Kidney glomerular epithelial cell (primary cell): ENCODE measurements at regions not wholly inside any gene's neighbourhood (a gene's known extent, or its start where the extent isn't known, plus 50 kb on each side); places are given as distances from the start of the nearest gene placed in this dataset.

Source experiments
- DNase-seq: peaks from one replicate; lab custom pipeline; 2025; lab: John Stamatoyannopoulos, UW

DNA sequence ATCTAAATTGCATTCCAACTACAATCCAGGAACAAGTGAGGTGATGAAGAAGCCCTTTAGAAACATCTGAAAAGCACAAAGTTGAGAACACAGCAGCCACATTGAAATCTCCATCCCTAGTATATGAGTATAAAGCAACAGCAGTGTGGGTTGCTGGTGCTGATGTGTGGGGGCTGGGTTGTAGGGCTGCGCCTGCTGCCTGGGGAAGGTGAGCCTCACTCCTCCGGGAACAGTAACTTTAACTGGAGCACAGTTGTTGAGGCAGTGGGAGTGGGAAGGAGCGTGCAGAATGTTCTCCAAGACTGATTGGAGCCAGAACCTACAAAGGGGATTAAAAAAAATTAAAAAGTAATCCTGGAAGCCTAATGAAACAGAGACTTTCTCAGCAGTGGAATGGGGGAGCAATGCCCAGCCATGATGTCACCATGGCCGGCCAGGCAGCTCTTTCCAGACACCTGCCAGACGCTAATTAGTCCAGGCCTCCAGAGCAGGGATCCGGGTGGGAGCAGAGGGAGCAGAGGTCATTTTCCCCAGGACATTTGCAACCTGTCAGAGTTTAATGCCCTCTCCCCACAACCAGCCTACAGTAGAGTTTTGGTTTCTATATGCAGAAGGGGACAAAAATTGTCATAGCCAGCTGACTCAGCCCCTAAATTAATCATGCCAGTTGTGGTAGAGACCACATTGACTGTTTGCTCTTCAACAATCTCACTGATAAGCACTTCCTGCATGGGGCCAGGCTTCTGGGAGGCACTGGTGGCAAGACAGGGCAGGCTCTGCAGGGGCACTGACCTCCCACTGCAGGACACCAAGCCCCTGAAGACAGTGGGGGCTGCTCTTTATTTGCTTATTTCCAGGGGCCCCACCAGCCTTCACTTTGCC, 133.0 kb upstream of the ZNF32 start:
- no peak for DNase-seq

DNA sequence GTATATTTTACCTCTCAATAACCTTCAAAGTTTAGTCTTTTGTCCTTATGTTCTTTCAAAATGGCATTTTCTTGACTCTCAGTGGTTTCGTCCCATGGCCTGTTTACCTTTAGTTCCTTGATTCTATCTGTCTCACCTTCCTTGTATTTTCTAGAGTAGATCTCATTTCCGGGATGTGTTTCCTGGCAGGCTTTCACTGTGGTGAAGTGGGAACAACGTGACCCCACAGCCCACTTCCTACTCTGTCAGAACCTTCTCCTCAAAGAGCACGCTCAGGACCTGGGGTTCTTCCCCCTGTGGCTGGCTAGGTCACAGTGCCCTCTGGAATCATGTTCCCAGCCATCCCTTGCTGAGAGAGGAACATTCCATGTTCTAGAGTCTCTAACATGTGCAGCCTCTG, 129.9 kb upstream of the ZNF32 start:
- no peak for DNase-seq

DNA sequence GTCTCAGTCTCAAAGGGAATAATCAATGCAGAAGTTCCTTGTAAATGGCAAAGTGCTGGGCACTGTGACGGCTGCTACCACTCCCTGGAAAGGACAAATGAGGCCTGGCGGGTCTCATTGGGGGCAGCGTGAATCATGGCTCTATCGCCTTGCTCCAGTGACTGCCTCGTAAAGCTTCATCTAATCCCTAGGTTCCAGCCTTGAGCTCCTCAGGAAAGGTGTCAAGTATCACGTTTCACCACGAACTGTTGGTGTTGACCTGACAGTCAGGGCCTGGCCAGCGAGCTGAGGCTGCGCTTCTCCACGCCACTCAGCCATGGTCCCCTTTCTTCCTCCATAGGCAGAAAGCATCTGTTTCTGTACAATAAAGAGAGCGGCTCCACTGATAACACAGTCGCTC, 126.7 kb upstream of the ZNF32 start:
- DNase-seq = no peak

DNA sequence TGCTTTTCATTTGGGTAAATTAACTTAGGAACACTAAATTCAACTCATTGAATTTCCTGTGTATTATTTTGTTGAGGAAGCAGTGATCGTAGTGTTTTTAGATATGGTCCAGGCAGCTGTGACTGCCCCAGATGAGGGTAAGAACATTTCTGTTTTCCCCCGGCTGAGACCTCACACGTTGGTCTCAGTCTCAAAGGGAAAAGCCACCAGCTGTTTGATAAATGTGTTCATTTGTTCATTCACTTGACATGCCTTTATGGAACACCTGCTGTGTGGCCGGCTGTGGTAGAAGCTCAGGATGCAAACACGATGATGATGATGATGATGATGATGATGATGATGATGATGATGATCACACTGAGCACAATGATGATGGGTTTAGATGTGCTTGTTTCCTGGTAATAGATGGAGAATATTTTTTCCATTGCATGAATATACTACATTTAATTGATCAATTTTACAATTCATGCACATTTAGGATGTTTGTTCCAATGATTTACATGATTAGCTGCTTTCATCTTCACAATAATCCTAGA, 125.6 kb upstream of the ZNF32 start:
- no peak for DNase-seq

DNA sequence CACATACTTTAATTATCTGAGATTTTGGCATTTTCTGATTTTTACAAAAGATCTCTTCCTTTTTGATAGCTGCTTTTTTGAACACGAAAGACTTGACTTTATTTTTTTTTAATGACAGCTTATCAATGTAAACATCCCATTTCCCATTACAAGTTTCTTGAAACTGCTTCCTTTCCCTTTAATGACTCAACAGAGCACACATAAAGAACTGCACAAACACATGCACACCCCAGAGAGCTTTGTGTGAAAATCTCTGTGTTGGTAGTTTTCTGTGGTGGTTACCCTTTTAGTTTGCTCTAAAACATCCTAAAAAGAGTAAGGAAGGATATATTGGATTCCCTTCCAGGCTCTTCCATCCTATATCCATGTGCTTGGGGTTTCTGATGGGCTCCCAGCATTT, 125.1 kb upstream of the ZNF32 start:
- no peak for DNase-seq

DNA sequence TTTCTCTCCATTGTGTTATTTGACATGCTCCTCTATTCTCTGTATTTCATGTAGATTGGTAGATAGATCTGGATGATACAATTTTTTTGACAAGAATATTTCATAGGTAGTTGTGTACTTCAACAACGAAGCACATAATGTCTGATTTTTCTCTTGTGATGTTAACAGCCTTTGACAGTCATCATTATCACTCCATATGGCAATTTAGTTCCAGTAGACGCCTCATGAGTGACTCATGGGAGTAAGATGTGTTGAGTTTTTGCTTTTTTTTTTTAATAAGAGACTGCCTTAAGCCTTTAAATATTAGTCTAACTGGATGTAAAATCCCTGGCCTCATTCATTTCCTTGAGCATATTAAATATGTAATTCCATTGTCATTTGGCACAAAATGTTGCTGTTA, 123.5 kb upstream of the ZNF32 start:
- DNase-seq = no peak

DNA sequence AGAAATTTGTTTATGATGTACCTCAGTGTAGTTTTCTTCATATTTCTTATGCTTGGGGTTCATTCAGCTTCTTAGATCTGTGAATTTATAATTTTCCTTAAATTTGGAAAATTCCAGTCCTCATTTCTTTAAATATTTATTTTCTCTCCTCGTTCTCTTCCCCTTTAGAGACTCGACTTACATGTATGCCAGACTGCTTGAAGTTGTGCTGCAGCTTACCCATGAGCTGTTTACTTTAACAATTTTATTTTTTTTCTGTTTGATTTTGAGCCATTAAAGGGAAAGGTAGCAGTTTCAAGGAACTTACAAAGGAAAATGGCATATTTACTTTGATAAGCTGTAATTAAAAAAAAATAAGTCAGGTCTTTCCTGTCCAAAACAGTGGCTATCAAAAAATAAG, 123.0 kb upstream of the ZNF32 start:
- DNase-seq = no peak

DNA sequence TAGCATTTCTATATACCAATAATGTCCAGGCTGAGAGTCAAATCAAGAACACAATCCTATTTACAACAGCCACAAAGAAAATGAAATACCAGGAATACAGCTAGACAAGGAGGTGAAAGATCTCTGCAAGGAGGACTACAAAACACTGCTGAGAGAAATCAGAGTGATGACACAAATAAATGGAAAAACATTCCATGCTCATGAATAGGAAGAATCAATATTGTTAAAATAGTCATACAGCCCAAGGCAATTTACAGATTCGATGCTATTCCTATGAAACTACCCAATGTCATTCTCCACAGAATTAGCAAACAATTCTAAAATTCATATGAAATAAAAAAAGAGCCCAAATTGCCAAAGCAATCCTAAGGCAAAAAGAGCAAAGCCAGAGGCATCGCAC, 116.8 kb upstream of the ZNF32 start:
- no peak for DNase-seq

DNA sequence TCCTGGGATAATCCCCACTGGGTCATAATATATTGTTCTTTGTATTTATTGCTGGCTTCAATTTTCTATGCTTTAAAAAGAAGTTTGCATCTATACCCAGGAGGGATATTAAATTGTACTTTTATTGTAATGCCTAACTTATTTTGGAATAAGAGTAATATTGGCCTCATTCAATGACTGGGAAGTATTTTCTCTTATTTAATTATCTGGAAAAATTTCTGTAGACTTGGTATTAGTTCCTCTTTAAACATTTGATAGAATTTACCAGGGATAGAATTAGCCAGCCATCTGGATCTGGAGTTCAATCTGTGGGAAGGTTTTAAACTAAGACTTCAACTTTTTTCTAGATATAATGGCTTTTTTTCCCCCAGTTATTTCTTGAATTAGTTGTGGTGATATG, 115.2 kb upstream of the ZNF32 start:
- DNase-seq = no peak

DNA sequence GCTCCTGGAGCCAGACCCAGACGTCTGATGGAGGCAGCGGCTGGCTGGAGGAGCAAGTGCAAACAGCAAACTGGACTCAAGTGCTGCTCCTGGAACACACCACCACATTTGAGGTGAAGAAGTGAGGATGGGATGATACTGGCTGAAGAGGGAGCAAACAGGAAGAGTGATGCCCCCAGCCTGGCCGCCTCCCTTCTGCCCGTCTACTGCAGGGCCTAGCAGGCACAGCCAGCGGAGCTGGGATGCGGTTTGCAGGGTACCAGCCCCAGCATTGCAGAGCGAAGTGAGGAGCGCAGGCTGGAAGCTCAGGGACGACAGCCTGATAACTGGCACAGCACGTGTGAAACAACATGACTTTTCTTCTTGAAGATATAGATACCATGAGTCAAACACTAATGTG, 111.8 kb upstream of the ZNF32 start:
- DNase-seq = no peak

DNA sequence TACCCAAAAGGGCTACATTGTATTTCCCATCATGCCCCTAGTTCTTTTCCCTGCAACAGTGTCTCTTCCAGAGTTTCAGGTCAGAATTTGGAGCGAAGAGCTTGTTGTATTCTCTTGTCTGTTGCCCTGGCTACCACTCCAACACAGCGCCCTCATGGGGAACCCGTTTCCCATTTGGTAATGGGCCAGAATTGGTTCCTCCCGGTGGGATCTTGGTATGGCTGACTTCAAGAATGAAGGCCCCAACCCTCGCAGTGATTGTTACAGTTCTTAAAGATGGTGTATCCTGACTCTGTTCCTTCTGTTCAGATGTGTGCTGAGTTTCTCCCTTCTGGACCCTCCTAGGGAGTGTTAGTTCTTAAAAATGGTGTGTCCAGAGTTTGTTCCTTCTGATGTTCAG, 110.5 kb upstream of the ZNF32 start:
- DNase-seq = no peak

DNA sequence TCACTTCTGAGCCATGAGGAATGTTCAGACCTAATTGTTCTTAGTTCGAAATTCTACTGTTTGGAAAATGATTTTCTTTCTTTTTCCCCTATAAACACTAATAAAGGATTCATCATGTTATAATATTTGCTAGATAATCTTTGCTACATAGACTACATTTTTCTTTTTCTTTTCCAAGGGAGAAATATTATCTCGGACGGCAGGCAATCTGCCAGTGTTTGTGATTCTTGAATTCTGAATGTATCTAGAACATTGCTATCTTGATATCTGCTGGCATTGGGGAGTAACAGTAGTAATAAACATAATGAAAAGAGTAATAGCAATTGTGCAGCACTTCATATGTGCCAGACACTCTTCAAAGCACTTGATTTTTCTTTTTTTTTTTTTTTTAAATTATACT, 107.7 kb upstream of the ZNF32 start:
- no peak for DNase-seq

DNA sequence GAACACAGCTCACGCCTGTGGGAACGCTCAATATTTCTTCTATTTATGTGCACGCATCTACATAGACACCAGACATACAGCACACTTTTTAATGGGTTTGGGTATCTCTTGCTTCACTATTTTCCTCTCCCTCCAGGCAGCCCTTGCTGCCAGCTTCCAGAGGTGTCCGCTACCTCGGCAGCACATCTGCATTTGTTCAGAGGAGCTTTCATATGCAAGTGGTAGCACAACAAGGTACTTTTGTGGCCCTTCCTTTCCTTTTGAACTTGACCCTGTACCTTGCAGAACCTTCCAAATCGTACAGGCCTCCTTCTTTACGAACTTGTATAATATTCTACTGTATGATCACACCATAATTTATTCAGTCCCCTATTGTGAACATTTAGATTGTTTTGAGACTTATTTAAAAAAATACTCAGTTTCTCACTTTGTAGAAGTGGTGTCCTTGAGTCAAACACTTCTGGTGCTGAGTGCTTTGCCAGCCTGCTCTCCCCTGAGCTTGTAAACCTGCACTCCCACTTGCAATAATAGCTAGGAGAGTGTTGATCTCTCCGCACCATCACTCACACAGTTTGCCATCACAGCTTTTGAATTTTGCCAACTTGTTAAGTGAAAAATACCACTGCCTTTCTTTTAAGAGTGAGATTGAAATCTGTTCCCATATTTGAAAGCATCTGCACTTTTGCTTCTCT, 106.0 kb upstream of the ZNF32 start:
- DNase-seq = no peak

DNA sequence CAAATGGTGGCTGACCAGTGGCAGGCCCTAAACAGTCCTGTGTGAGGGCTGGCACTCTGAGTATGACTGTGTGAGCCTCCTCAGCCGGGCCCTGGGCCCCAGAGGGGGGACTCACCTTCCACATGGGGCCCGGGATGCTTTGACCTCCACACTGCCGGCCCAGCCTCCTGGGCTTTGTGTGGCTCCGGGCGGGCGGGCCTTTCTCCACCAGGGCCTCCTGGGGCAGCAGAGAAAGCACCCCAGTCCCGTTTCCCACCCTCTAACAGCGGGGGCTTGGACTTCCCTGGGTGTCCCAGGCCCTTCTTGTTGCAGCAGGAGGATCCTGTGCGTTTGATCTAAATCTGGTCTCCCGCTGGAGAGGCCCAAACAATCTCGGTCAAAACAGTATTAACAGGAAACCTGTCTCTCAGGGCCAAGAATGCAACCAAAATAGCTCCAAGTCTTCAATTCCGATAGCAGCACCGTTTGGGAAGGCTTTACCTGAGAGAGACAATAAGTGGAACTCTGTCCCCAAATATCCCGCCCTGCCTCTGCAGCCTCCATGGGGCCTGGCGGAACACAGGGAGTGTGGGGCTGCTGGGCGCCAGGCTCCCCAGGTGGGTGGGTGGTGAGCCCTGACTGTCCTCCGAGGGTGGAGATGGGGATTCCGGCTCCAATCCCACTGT, 104.8 kb upstream of the ZNF32 start:
- no peak for DNase-seq

DNA sequence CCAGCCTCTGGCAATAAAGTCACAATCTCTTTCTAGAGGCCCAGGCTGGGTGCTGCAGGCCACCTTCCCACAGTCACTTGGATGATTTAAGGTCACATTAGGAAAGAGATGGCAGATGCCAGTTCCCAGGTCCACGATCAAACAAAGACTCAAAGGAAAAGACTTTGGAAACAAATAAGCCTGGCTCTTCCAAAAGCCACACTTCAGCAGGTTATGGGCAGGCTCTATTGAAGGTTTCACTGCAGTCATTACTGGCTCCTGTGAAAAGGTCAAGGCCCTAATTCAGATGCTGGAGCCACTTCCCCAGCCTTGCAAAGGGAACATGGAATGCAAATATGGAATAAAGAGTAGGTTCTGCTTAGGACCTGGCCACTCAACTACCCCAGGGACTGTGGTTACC, 104.0 kb upstream of the ZNF32 start:
- DNase-seq = no peak

DNA sequence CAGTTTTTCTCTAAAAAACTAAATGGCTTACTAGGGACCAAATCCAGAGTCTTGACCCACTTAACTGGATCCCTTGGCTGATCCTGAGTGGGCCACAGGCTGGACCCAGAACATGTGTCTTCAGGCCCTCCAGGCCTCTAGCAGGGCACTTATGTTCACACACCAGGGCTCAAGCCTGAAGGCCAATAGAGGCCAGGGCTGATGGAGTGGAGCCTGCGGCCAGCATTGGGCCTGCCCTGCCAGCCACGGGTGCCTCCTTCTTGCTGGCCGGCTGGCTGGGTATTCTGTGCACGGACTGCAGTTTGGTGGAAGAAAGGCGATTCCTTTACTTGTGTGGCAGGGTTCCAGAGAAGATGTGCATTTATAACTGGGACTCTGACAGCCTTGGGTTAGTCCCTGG, 103.0 kb upstream of the ZNF32 start:
- DNase-seq = no peak

DNA sequence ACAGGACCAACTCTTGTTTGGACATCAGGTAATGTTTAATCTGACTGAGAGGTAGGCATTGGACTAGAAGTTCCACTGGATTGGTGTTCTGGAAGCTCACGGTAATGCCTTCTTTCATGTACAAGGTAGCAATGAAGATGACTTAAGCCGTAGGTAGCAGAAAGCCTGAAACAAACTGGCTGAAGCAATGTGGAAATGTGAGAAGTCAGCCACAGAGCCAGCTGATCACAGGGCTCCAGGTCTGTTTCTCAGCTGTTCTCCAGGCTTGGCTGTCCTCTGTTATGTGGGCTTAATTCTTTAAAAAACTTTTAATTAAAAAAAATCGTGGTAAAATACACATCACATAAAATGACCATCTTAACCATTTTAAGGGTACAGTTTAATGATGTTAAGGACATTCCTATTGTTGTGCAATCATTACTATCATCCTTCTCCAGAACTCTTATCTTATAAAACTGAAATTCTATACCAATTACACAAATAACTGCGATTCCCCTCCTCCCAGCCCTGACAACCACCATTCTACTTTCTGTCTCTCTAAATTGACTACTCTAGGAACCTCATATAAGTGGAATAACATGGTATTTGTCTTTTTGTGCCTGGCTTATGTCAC, 101.4 kb upstream of the ZNF32 start:
- DNase-seq = no peak

DNA sequence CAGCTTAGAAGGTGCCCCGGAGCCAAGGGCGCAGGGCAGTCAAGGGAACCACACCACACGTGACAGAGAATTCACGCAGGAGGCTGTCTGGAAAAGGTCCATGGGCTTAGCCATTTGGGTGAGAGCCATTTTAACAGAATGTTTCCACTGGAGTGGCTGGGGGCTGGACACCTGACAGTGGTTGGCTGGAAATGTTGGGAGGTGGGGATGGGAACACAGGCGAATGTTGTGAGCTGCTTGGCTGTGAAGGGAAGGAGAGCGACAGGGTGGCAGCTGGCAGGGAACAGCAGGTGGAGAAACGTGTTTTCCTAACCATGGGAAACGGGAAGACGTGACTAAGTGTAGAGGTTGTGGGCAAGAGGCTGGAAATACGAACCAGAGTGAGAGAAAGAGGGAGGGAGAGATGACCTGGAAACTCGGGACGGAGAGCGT, 100.5 kb upstream of the ZNF32 start:
- no peak for DNase-seq

DNA sequence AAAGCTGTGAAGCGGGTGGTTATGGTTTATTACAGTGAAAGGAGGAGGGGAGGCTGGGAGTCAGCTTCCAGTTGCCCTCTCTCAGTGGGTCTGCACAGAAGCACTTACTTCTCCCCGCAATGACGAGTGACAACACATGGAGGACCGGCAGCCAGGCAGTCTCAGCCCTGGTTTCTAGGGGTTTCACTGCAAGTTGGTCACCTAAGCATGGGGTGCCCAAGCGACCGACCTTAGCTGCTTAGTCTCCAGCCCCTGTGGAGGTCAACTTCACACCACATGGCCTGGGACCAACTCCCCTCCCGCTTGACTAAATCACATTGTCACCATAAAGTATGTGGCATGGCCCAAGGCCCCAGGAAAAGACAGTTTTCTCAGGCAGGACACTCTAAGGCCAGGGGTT, 99.9 kb upstream of the ZNF32 start:
- no peak for DNase-seq

DNA sequence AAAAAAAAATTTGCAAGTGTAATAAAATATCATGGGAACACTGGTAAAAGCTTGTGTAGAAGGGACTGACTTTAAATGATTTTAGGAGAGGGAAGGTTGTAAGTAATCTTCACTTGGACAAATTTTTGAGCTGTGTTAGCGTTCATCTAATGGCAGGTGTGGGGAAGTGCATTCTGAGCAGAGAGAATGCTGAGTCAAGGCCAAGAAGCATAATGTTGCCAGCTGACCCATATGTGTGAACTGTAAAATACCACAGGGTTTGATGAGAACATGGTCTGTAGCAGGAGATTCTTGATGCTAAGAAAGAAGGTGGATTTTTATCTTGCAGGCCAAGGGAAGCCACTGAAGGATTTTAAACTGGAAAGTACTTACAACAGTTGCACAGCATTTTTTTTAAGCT, 98.2 kb upstream of the ZNF32 start:
- no peak for DNase-seq

DNA sequence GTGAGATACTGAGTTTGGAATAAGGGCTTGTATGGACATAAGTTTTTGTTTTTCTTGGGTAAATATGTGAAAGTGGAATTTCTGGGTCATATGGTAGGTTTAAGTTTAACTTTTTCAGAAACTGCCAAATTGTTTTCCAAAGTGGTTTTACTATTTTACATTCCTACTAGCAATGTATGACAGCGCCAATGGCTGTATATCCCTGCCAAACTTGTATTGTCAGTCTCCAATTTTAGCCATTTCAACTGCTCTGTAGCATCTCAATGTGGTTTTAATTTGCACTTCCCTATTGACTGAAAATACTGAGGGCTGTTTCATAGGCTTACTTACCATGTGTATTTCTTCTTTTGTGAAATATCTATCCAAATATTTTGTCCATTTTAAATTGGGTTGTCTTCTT, 90.5 kb upstream of the ZNF32 start:
- no peak for DNase-seq

DNA sequence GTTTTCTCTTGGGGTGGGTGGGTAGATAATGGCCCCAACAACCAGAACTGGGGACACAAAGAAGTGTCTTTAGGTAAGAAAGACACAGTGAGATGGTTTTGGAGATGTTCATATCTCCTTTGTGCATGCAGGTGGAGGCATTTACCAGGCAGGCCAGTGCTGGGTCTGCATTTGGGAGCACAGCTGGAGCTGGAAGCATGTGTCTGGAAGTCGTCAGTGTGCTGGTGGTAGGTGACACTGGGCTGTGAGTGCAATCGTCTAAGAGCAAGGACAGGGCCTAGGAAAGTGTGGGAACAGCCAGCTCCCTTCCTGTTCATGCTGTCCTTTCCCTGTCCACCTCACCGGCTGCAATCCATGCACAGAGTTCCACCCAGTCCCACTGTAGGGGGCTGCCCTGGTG, 88.3 kb upstream of the ZNF32 start:
- DNase-seq = no peak
